GM21723 (cell line): ENCODE measurements at regions not wholly inside any gene's neighbourhood (a gene's known extent, or its start where the extent isn't known, plus 50 kb on each side); places are given as distances from the start of the nearest gene placed in this dataset.
"Not testable (repeated sequence)": the region's sequence is repeated elsewhere in the genome, so short reads cannot be mapped to it uniquely, and the experiment has no call there.

ENCODE experiments used
- ATAC-seq: cut with Tn5 transposase; IDR thresholded peaks from one replicate; pipeline ENCODE4 v1.9.1; 2021; ENCODE audit warnings: mild to moderate bottlenecking, moderate library complexity; ENCODE audit not compliant: unreplicated experiment

GRCh38 chr16:63890723-63891122, 1231.1 kb downstream of the CDH11 start:
- no peak for ATAC-seq

- ATAC-seq, result no peak
Measured at GRCh38 chr16:63890081-63890480, 1231.8 kb downstream of the CDH11 start.

GRCh38 chr16:63883091-63883490, 1238.8 kb downstream of the CDH11 start:
- no peak for ATAC-seq

GRCh38 chr16:63882576-63882975, 1239.3 kb downstream of the CDH11 start:
- ATAC-seq, result no peak

- ATAC-seq, result no peak
Measured at GRCh38 chr16:63880948-63881347, 1240.9 kb downstream of the CDH11 start.

GRCh38 chr16:63877401-63877800, 1244.5 kb downstream of the CDH11 start:
- no peak for ATAC-seq

- ATAC-seq, result no peak
Measured at GRCh38 chr16:63876103-63876502, 1245.8 kb downstream of the CDH11 start.

GRCh38 chr16:63860700-63861099, 1261.2 kb downstream of the CDH11 start:
- ATAC-seq, result not testable (repeated sequence)

GRCh38 chr16:63856537-63856936, 1265.3 kb downstream of the CDH11 start:
- ATAC-seq, result no peak

GRCh38 chr16:63850979-63851378, 1270.9 kb downstream of the CDH11 start:
- no peak for ATAC-seq

- ATAC-seq, result no peak
Measured at GRCh38 chr16:63841271-63841670, 1280.6 kb downstream of the CDH11 start.

- no peak for ATAC-seq
Measured at GRCh38 chr16:63830061-63830460, 1291.8 kb downstream of the CDH11 start.

- ATAC-seq, result no peak
Measured at GRCh38 chr16:63822818-63823217, 1299.0 kb downstream of the CDH11 start.

GRCh38 chr16:63816276-63816675, 1305.6 kb downstream of the CDH11 start:
- ATAC-seq, result no peak

GRCh38 chr16:63813862-63814261, 1308.0 kb downstream of the CDH11 start:
- ATAC-seq, result no peak

- ATAC-seq, result no peak
Measured at GRCh38 chr16:63808730-63809129, 1313.1 kb downstream of the CDH11 start.

- no peak for ATAC-seq
Measured at GRCh38 chr16:63806794-63807506, 1314.9 kb downstream of the CDH11 start.

- ATAC-seq, result no peak
Measured at GRCh38 chr16:63804126-63804525, 1317.7 kb downstream of the CDH11 start.

- no peak for ATAC-seq
Measured at GRCh38 chr16:63789603-63790002, 1332.3 kb downstream of the CDH11 start.

- no peak for ATAC-seq
Measured at GRCh38 chr16:63787014-63787413, 1334.8 kb downstream of the CDH11 start.

- no peak for ATAC-seq
Measured at GRCh38 chr16:63785170-63785569, 1336.7 kb downstream of the CDH11 start.

- ATAC-seq, result no peak
Measured at GRCh38 chr16:63776437-63776836, 1345.4 kb downstream of the CDH11 start.

- ATAC-seq, result no peak
Measured at GRCh38 chr16:63776034-63776433, 1345.8 kb downstream of the CDH11 start.
